ENCODE measurements at regions not wholly inside any gene's neighbourhood (a gene's known extent, or its start where the extent isn't known, plus 50 kb on each side); places are given as distances from the start of the nearest gene placed in this dataset.

GRCh38 chr12:13727707-13728195, 253.7 kb downstream of the GRIN2B start:
- TF ChIP-seq SMC3 (IDR thresholded peaks at IDR 0.05; ENCODE audit: low read depth, low read length) (no peak), TEAD4 (IDR thresholded peaks at IDR 0.05; ENCODE audit: borderline replicate concordance, insufficient read depth) (no peak), EZH2phosphoT487 (IDR thresholded peaks at IDR 0.05; ENCODE audit: borderline replicate concordance, low read depth) (no peak), JUND (IDR thresholded peaks at IDR 0.05) (no peak), TCF12 (IDR thresholded peaks at IDR 0.05) (no peak), EP300 (IDR thresholded peaks at IDR 0.05; ENCODE audit: borderline replicate concordance in 1 of 2, low read depth in 1 of 2, low read length in 1 of 2) (no peak), GATA2 (CRISPR knock-in tag; IDR thresholded peaks at IDR 0.05) (no peak), NRF1 (IDR thresholded peaks at IDR 0.05; ENCODE audit: low read depth, low read length) (no peak), RCOR1 (IDR thresholded peaks at IDR 0.05; ENCODE audit: low read length) (no peak), YY1 (IDR thresholded peaks at IDR 0.05; ENCODE audit: low read depth) (no peak)
- TF ChIP-seq, protein P1, sequence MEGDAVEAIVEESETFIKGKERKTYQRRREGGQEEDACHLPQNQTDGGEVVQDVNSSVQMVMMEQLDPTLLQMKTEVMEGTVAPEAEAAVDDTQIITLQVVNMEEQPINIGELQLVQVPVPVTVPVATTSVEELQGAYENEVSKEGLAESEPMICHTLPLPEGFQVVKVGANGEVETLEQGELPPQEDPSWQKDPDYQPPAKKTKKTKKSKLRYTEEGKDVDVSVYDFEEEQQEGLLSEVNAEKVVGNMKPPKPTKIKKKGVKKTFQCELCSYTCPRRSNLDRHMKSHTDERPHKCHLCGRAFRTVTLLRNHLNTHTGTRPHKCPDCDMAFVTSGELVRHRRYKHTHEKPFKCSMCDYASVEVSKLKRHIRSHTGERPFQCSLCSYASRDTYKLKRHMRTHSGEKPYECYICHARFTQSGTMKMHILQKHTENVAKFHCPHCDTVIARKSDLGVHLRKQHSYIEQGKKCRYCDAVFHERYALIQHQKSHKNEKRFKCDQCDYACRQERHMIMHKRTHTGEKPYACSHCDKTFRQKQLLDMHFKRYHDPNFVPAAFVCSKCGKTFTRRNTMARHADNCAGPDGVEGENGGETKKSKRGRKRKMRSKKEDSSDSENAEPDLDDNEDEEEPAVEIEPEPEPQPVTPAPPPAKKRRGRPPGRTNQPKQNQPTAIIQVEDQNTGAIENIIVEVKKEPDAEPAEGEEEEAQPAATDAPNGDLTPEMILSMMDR (IDR thresholded peaks at IDR 0.05), result no peak
- TF ChIP-seq, protein P2, sequence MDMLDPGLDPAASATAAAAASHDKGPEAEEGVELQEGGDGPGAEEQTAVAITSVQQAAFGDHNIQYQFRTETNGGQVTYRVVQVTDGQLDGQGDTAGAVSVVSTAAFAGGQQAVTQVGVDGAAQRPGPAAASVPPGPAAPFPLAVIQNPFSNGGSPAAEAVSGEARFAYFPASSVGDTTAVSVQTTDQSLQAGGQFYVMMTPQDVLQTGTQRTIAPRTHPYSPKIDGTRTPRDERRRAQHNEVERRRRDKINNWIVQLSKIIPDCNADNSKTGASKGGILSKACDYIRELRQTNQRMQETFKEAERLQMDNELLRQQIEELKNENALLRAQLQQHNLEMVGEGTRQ (IDR thresholded peaks at IDR 0.05; ENCODE audit: borderline replicate concordance, low read depth, low read length), result no peak
- TF ChIP-seq, protein P3, sequence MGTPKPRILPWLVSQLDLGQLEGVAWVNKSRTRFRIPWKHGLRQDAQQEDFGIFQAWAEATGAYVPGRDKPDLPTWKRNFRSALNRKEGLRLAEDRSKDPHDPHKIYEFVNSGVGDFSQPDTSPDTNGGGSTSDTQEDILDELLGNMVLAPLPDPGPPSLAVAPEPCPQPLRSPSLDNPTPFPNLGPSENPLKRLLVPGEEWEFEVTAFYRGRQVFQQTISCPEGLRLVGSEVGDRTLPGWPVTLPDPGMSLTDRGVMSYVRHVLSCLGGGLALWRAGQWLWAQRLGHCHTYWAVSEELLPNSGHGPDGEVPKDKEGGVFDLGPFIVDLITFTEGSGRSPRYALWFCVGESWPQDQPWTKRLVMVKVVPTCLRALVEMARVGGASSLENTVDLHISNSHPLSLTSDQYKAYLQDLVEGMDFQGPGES (IDR thresholded peaks at IDR 0.05; ENCODE audit: low read depth, low read length), result no peak

All from SK-N-SH (cell line).